HL-60 (cell line): ENCODE measurements at regions not wholly inside any gene's neighbourhood (a gene's known extent, or its start where the extent isn't known, plus 50 kb on each side); places are given as distances from the start of the nearest gene placed in this dataset.

Experiments used
- DNase-seq, 2 experiments: peaks; one replicate each; pipeline ENCODE4 v3.0.0-alpha.2; 2010 to 2020; ENCODE audit warnings: low read depth in 1 of 2, low spot score in 1 of 2
- H3K27ac ChIP-seq: fragments of 250-450 bp; sonication (Bioruptor Pico); replicated peaks from 2 replicates; pipeline ENCODE4 v1.5.1; 2020; ENCODE audit warnings: mild to moderate bottlenecking, moderate library complexity
- H3K27me3 ChIP-seq: fragments of 250-450 bp; sonication (Bioruptor Pico); 2 replicates; pipeline ENCODE4 v1.5.1; 2021; ENCODE audit warnings: mild to moderate bottlenecking, moderate library complexity; ENCODE audit not compliant: insufficient read depth, poor library complexity, severe bottlenecking
- H3K4me3 ChIP-seq: replicated peaks from 2 replicates; pipeline ENCODE4 v1.5.1; 2011; ENCODE audit warnings: mild to moderate bottlenecking, control low read depth, low read length; ENCODE audit not compliant: insufficient read depth
- GABPA ChIP-seq: IDR thresholded peaks from 2 replicates; pipeline ENCODE4 v1.6.1; 2012; ENCODE audit warnings: low read depth
- POLR2AphosphoS5 ChIP-seq: IDR thresholded peaks from 2 replicates; pipeline ENCODE4 v1.6.1; 2012; ENCODE audit warnings: low read depth
- REST ChIP-seq: IDR thresholded peaks from 2 replicates; pipeline ENCODE4 v1.6.1; 2012; ENCODE audit warnings: low read depth; ENCODE audit not compliant: insufficient replicate concordance
- SPI1 ChIP-seq: IDR thresholded peaks from 2 replicates; pipeline ENCODE4 v1.6.1; 2012; ENCODE audit warnings: low read depth, mild to moderate bottlenecking, borderline replicate concordance
- TF ChIP-seq, protein P1 (sequence below): IDR thresholded peaks from one replicate; pipeline ENCODE4 v1.5.1; 2011; ENCODE audit warnings: low read length, control low read depth, inconsistent platforms; ENCODE audit not compliant: insufficient read depth

- no peak overlapping the region for H3K4me3 ChIP-seq
- DNase-seq = no peak
- peaks cover 2% of the 10 kb centered on the region for H3K27me3 ChIP-seq
- TF ChIP-seq GABPA (no peak), REST (no peak), SPI1 (no peak), POLR2AphosphoS5 (no peak)
- TF ChIP-seq, protein P1, sequence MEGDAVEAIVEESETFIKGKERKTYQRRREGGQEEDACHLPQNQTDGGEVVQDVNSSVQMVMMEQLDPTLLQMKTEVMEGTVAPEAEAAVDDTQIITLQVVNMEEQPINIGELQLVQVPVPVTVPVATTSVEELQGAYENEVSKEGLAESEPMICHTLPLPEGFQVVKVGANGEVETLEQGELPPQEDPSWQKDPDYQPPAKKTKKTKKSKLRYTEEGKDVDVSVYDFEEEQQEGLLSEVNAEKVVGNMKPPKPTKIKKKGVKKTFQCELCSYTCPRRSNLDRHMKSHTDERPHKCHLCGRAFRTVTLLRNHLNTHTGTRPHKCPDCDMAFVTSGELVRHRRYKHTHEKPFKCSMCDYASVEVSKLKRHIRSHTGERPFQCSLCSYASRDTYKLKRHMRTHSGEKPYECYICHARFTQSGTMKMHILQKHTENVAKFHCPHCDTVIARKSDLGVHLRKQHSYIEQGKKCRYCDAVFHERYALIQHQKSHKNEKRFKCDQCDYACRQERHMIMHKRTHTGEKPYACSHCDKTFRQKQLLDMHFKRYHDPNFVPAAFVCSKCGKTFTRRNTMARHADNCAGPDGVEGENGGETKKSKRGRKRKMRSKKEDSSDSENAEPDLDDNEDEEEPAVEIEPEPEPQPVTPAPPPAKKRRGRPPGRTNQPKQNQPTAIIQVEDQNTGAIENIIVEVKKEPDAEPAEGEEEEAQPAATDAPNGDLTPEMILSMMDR = no peak
- no peak overlapping the region for H3K27ac ChIP-seq
Observed at GRCh38 chr11:121914508-121915059, 201.4 kb downstream of the BLID start.

DNA sequence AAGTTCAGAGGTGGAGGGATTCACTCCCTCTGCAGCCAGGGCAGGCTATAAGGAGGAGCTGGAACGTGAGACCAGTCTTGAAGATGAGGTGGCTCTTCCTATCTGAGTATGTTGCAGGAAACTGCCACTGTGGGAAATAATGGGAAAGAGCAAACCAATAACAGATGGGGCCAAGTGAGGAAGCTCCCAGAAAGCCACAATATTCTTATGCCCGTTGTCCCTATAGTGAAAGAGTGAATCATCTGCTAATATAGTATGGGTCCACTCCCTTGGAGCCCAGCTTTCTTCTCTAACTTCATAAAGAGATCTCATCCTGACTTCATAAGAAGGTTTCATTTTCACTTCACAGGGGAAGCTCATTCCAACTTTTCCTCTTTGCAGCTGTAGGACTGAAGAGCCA, 206.4 kb downstream of the BLID start:
- TF ChIP-seq GABPA (no peak), SPI1 (no peak), POLR2AphosphoS5 (no peak), REST (no peak)
- TF ChIP-seq, protein P1 = no peak
- no peak for DNase-seq
- no peak overlapping the region for H3K4me3 ChIP-seq
- peaks cover 2% of the 10 kb centered on the region for H3K27me3 ChIP-seq
- H3K27ac ChIP-seq = no peak overlapping the region

- peaks cover 2% of the 10 kb centered on the region for H3K27me3 ChIP-seq
- no peak overlapping the region for H3K4me3 ChIP-seq
- no peak for TF ChIP-seq REST
- no peak for TF ChIP-seq POLR2AphosphoS5
- TF ChIP-seq GABPA = no peak
- TF ChIP-seq, protein P1 = no peak
- no peak for TF ChIP-seq SPI1
- no peak for DNase-seq
- H3K27ac ChIP-seq = no peak overlapping the region
Observed at GRCh38 chr11:121907379-121907778, 208.6 kb downstream of the BLID start.
